ENCODE measurements at regions not wholly inside any gene's neighbourhood (a gene's known extent, or its start where the extent isn't known, plus 50 kb on each side); places are given as distances from the start of the nearest gene placed in this dataset.
"Not testable (repeated sequence)": the region's sequence is repeated elsewhere in the genome, so short reads cannot be mapped to it uniquely, and the experiment has no call there.

GRCh38 chr13:79191501-79191900 is 214.6 kb downstream of the RBM26 start:
- no peaks in the 10 kb centered on the region for H3K9me3 ChIP-seq (ENCODE audit: insufficient read depth, low read length)
- H3K4me3 ChIP-seq (ENCODE audit: insufficient read length, low read depth), result no peak overlapping the region
- TF ChIP-seq YY1 (IDR thresholded peaks at IDR 0.05; ENCODE audit: insufficient read depth, insufficient read length) (no peak), ZNF274 (IDR thresholded peaks at IDR 0.05; ENCODE audit: low read depth, low read length) (no peak), SUZ12 (IDR thresholded peaks at IDR 0.05; ENCODE audit: extremely low read depth, insufficient read depth, insufficient read length) (no peak)
- H3K27me3 ChIP-seq (ENCODE audit: insufficient read depth, insufficient read length), result no peaks in the 10 kb centered on the region
- H3K9ac ChIP-seq (ENCODE audit: insufficient read length, low read depth), result no peak overlapping the region
- no peaks in the 10 kb centered on the region for H3K4me1 ChIP-seq (ENCODE audit: insufficient read depth, insufficient read length)
- no peak for DNase-seq (ENCODE audit: low read depth, low spot score)
- no peaks in the 10 kb centered on the region for H3K36me3 ChIP-seq (ENCODE audit: insufficient read depth, insufficient read length, low read length)

DNA sequence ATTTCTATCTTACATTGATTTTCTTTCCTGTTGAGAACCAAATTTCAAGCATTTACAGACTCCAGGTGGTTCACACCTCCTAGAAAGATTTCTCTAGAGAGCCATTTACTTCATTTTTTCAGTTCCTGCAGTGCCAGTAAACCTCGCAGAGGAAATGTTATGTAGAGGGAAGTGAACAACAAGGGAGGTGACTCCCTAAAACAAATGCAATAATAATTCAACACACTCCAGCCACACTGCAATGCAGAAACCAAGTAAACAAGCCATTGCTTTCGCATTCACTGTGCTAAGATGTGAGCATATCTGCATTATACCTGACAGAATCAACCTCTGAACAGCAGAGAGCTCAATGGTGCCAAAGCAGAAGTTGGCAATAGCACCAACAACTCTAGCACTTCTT is 215.1 kb downstream of the RBM26 start:
- H3K27me3 ChIP-seq (ENCODE audit: insufficient read depth, insufficient read length), result no peaks in the 10 kb centered on the region
- no peaks in the 10 kb centered on the region for H3K36me3 ChIP-seq (ENCODE audit: insufficient read depth, insufficient read length, low read length)
- no peak for TF ChIP-seq SUZ12 (IDR thresholded peaks at IDR 0.05; ENCODE audit: extremely low read depth, insufficient read depth, insufficient read length)
- TF ChIP-seq ZNF274 (IDR thresholded peaks at IDR 0.05; ENCODE audit: low read depth, low read length), result no peak
- no peak for TF ChIP-seq YY1 (IDR thresholded peaks at IDR 0.05; ENCODE audit: insufficient read depth, insufficient read length)
- H3K4me3 ChIP-seq (ENCODE audit: insufficient read length, low read depth), result no peak overlapping the region
- no peaks in the 10 kb centered on the region for H3K4me1 ChIP-seq (ENCODE audit: insufficient read depth, insufficient read length)
- no peak overlapping the region for H3K9ac ChIP-seq (ENCODE audit: insufficient read length, low read depth)
- no peak for DNase-seq (ENCODE audit: low read depth, low spot score)
- no peaks in the 10 kb centered on the region for H3K9me3 ChIP-seq (ENCODE audit: insufficient read depth, low read length)

DNA sequence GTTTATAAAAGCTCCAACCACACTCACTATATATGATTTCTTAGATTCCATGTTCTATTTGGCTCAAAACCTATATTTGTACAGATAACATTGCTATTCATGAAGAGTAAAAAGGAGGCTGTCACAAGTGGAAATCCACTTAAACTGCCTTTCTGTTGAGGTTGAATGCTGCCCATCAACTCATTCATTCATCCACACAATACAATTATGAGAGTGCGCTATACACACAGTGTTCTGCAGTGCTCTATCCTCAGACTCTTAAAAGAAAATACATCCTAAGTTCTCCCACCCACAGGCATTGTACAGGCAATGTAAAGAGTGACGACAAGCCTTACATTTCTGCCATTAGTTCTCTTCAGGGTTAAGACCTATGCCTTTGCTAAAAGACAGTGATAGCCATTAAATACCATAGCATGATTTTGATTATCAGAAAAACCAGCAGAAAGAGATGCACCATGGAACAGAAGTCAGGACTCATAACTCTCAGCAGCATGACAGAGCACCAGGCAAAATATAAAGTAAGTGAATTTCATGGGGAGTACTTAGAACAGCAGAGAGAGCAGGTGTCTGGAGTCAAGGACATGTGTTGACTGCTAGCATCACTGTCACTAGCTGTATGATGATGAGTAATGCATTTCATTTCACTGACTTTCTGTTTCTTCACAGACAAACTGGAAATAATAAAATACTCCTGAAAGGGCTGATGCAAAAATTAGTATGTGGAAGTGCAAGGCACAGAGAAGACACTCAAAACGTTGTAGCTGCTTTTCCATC is 218.0 kb downstream of the RBM26 start:
- H3K36me3 ChIP-seq (ENCODE audit: insufficient read depth, insufficient read length, low read length), result no peaks in the 10 kb centered on the region
- H3K4me3 ChIP-seq (ENCODE audit: insufficient read length, low read depth), result no peak overlapping the region
- TF ChIP-seq SUZ12 (IDR thresholded peaks at IDR 0.05; ENCODE audit: extremely low read depth, insufficient read depth, insufficient read length) (no peak), YY1 (IDR thresholded peaks at IDR 0.05; ENCODE audit: insufficient read depth, insufficient read length) (no peak), ZNF274 (IDR thresholded peaks at IDR 0.05; ENCODE audit: low read depth, low read length) (no peak)
- H3K4me1 ChIP-seq (ENCODE audit: insufficient read depth, insufficient read length), result no peaks in the 10 kb centered on the region
- no peak overlapping the region for H3K9ac ChIP-seq (ENCODE audit: insufficient read length, low read depth)
- DNase-seq (ENCODE audit: low read depth, low spot score), result no peak
- H3K9me3 ChIP-seq (ENCODE audit: insufficient read depth, low read length), result no peaks in the 10 kb centered on the region
- H3K27me3 ChIP-seq (ENCODE audit: insufficient read depth, insufficient read length), result no peaks in the 10 kb centered on the region

DNA sequence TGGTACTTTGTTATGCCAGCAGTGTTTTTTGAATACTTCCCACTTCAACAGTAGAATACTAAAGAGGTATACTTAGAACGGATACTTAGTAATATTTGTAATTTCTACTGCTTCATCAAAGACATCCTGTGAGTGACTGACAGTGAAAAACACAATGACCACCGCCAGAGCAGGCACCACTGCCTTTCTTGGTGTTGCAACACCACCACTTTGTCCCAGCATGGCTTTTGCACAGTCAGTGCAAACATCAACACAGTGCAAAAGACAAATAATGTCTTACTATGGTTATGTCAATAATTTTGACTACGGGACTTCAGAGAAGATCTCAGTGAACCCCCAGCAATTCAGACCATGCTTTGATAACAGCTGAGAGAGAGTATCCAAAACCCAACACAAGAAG is 220.5 kb downstream of the RBM26 start:
- TF ChIP-seq SUZ12 (IDR thresholded peaks at IDR 0.05; ENCODE audit: extremely low read depth, insufficient read depth, insufficient read length) (no peak), ZNF274 (IDR thresholded peaks at IDR 0.05; ENCODE audit: low read depth, low read length) (no peak), YY1 (IDR thresholded peaks at IDR 0.05; ENCODE audit: insufficient read depth, insufficient read length) (no peak)
- H3K9me3 ChIP-seq (ENCODE audit: insufficient read depth, low read length), result no peaks in the 10 kb centered on the region
- no peaks in the 10 kb centered on the region for H3K27me3 ChIP-seq (ENCODE audit: insufficient read depth, insufficient read length)
- H3K4me3 ChIP-seq (ENCODE audit: insufficient read length, low read depth), result no peak overlapping the region
- H3K36me3 ChIP-seq (ENCODE audit: insufficient read depth, insufficient read length, low read length), result no peaks in the 10 kb centered on the region
- no peaks in the 10 kb centered on the region for H3K4me1 ChIP-seq (ENCODE audit: insufficient read depth, insufficient read length)
- no peak overlapping the region for H3K9ac ChIP-seq (ENCODE audit: insufficient read length, low read depth)
- no peak for DNase-seq (ENCODE audit: low read depth, low spot score)

DNA sequence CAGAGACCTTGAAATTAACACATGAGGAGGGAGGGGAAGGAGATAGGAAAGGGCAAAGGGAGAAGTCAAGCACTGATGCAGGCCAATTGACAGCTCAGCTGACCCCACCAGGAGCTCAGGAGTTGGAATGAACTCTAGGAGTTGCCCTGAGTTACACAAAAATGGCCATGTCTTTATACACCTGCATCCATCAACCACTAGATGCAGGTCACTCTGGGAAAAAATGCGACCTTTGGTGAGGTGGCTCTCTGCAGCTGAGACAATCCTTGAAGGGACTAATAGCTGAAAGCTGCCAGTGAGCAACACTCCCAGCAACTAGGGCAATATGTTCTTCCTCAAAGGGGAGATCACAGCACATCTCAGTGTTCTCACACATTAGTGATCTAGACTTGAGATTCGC is 222.8 kb downstream of the RBM26 start:
- TF ChIP-seq ZNF274 (IDR thresholded peaks at IDR 0.05; ENCODE audit: low read depth, low read length) (no peak), SUZ12 (IDR thresholded peaks at IDR 0.05; ENCODE audit: extremely low read depth, insufficient read depth, insufficient read length) (no peak), YY1 (IDR thresholded peaks at IDR 0.05; ENCODE audit: insufficient read depth, insufficient read length) (no peak)
- Histone ChIP-seq H3K9me3 (ENCODE audit: insufficient read depth, low read length) (no peaks in the 10 kb centered on the region), H3K36me3 (ENCODE audit: insufficient read depth, insufficient read length, low read length) (no peaks in the 10 kb centered on the region), H3K4me1 (ENCODE audit: insufficient read depth, insufficient read length) (no peaks in the 10 kb centered on the region), H3K4me3 (ENCODE audit: insufficient read length, low read depth) (no peak overlapping the region), H3K27me3 (ENCODE audit: insufficient read depth, insufficient read length) (no peaks in the 10 kb centered on the region), H3K9ac (ENCODE audit: insufficient read length, low read depth) (no peak overlapping the region)
- DNase-seq (ENCODE audit: low read depth, low spot score), result no peak

DNA sequence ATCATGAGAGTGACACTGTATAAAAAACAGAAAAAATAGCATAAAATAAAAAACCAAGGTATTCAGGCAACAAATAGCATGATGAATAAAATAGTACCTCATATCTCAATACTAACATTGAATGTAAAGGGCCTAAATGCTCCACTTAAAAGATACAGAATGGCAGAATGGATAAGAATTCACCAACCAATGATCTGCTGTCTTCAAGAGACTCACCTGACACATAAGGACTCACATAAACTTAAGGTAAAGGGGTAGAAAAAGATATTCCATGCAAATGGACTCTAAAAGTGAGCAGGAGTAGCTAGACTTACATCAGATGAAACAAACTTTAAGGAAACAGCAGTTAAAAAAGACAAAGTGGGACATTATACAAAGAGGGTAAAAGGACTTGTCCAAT is 232.4 kb downstream of the RBM26 start:
- not testable (repeated sequence) for H3K9me3 ChIP-seq (ENCODE audit: insufficient read depth, low read length); H3K27me3 ChIP-seq (ENCODE audit: insufficient read depth, insufficient read length); DNase-seq (ENCODE audit: low read depth, low spot score); H3K9ac ChIP-seq (ENCODE audit: insufficient read length, low read depth); H3K4me3 ChIP-seq (ENCODE audit: insufficient read length, low read depth); H3K36me3 ChIP-seq (ENCODE audit: insufficient read depth, insufficient read length, low read length); H3K4me1 ChIP-seq (ENCODE audit: insufficient read depth, insufficient read length)

DNA sequence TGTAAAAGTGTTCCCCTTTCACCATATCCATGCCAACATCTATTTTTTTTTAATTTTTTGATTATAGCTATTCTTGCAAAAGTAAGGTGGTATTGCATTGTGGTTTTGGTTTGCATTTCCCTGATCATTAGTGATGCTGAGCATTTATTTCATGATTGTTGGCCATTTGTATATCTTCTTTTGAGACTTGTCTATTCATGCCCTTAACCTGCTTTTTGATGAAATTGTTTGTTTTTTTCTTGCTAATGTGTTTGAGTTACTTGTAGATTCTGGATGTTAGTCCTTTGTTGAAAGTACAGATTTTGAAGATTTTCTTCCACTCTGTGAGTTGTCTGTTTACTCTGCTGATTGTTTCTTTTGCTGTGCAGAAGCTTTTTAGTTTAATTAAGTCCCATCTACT is 233.1 kb downstream of the RBM26 start:
- not testable (repeated sequence) for H3K36me3 ChIP-seq (ENCODE audit: insufficient read depth, insufficient read length, low read length); H3K9ac ChIP-seq (ENCODE audit: insufficient read length, low read depth); H3K4me3 ChIP-seq (ENCODE audit: insufficient read length, low read depth); DNase-seq (ENCODE audit: low read depth, low spot score); H3K4me1 ChIP-seq (ENCODE audit: insufficient read depth, insufficient read length); H3K27me3 ChIP-seq (ENCODE audit: insufficient read depth, insufficient read length); H3K9me3 ChIP-seq (ENCODE audit: insufficient read depth, low read length)
